HCT116 (cell line): ENCODE measurements at regions not wholly inside any gene's neighbourhood (a gene's known extent, or its start where the extent isn't known, plus 50 kb on each side); places are given as distances from the start of the nearest gene placed in this dataset.

ENCODE experiments used
- ATAC-seq: fragments of 200-7000 bp; cut with Tn5 transposase; 2 replicates; pipeline ENCODE4 v1.9.1; 2020; ENCODE audit warnings: mild to moderate bottlenecking, moderate library complexity
- BruUV-seq: library from RNA; stranded (reverse); fragments of 400-500 nt; replicated peaks from 2 replicates; lab custom pipeline; 2021; lab: Mats Ljungman, UMichigan
- CTCF ChIA-PET: fragments of 300-600 bp; sonication (Branson Sonifier 250); formaldehyde crosslinking; loops from one replicate; lab custom pipeline; 2021; ENCODE audit warnings: antibody characterized with exemption; lab: Charles Lee
- POLR2A ChIA-PET: fragments of 300-600, 350-600 bp; sonication (Branson Sonifier 250); formaldehyde crosslinking; loops from one replicate; lab custom pipeline; 2021; ENCODE audit warnings: antibody characterized with exemption; lab: Charles Lee
- RAD21 ChIA-PET, 2 experiments: fragments of 300-600 bp; sonication (Branson Sonifier 250); formaldehyde crosslinking; loops; one replicate each; lab custom pipeline; 2023; ENCODE audit warnings: low total read pairs in 2 of 2; ENCODE audit not compliant: uncharacterized antibody in 2 of 2, unreplicated experiment in 2 of 2, low non-redundant PET in 1 of 2; lab: Charles Lee
- DNase-seq: peaks from one replicate; pipeline ENCODE4 v3.0.0-alpha.2; 2010; ENCODE audit warnings: low read depth, low spot score
- H2AFZ ChIP-seq: fragments of 200-600 bp; shearing (Covaris generic), sonication (generic); 2 replicates; pipeline ENCODE4 v1.6.1; 2017; ENCODE audit warnings: low read depth, mixed run types, mixed read lengths, antibody characterized with exemption, low read length; ENCODE audit not compliant: poor library complexity, severe bottlenecking
- H3K27ac ChIP-seq: 2 replicates; pipeline ENCODE4 v1.5.1; 2012; ENCODE audit warnings: low read depth, low read length
- H3K27me3 ChIP-seq: fragments of 200-600 bp; sonication (generic); 2 replicates; pipeline ENCODE4 v1.6.1; 2016; ENCODE audit warnings: mixed run types, low read length, mixed read lengths; ENCODE audit not compliant: insufficient read depth
- H3K36me3 ChIP-seq, 2 experiments: fragments of 200-500 bp in 1 of 2; fragments of 200-600 bp in 1 of 2; sonication (Bioruptor generic) in 1 of 2; sonication (generic) in 1 of 2; 2 replicates each; pipeline versions ENCODE4 v1.5.1 to v1.6.1; 2014 to 2016; ENCODE audit warnings: low read length in 2 of 2, inconsistent platforms in 1 of 2, mixed read lengths in 1 of 2, mixed run types in 1 of 2; ENCODE audit not compliant: insufficient read depth in 2 of 2, control insufficient read depth in 1 of 2
- H3K4me1 ChIP-seq, 2 experiments: fragments of 200-600 bp in 1 of 2; sonication (generic) in 1 of 2; 2 replicates each; pipeline versions ENCODE4 v1.5.1 to v1.6.1; 2012 to 2017; ENCODE audit warnings: low read length in 2 of 2, inconsistent platforms in 1 of 2, mild to moderate bottlenecking in 1 of 2, mixed read lengths in 1 of 2, mixed run types in 1 of 2, moderate library complexity in 1 of 2; ENCODE audit not compliant: insufficient read depth in 2 of 2, control insufficient read depth in 1 of 2
- H3K4me2 ChIP-seq: fragments of 200-600 bp; sonication (generic); 2 replicates; pipeline ENCODE4 v1.6.1; 2017; ENCODE audit warnings: mixed run types, low read length, mixed read lengths
- H3K4me3 ChIP-seq, 2 experiments: fragments of 200-600 bp in 1 of 2; sonication (generic) in 1 of 2; replicated peaks in 1 of 2; 2 replicates each; pipeline ENCODE4 v1.5.1; 2011 to 2016; ENCODE audit warnings: low read length in 2 of 2, control low read depth in 1 of 2, low read depth in 1 of 2, mild to moderate bottlenecking in 1 of 2, mixed read lengths in 1 of 2, mixed run types in 1 of 2
- H3K79me2 ChIP-seq: fragments of 200-600 bp; sonication (generic); 2 replicates; pipeline ENCODE4 v1.6.1; 2017; ENCODE audit warnings: mild to moderate bottlenecking, mixed run types, low read length, moderate library complexity, mixed read lengths; ENCODE audit not compliant: insufficient read depth
- H3K9ac ChIP-seq: fragments of 200-600 bp; sonication (generic); 2 replicates; pipeline ENCODE4 v1.6.1; 2016; ENCODE audit warnings: low read length, mixed read lengths
- H3K9me2 ChIP-seq: fragments of 200-600 bp; sonication (generic), shearing (Covaris generic); 2 replicates; pipeline ENCODE4 v1.6.1; 2017; ENCODE audit warnings: mixed run types, mild to moderate bottlenecking, moderate library complexity; ENCODE audit not compliant: insufficient read depth
- H3K9me3 ChIP-seq, 2 experiments: fragments of 200-500 bp in 1 of 2; fragments of 200-600 bp in 1 of 2; sonication (Bioruptor generic) in 1 of 2; sonication (generic) in 1 of 2; 2 replicates each; pipeline ENCODE4 v1.6.1; 2014 to 2017; ENCODE audit warnings: low read length in 2 of 2, mixed read lengths in 2 of 2, inconsistent platforms in 1 of 2, low read depth in 1 of 2, mild to moderate bottlenecking in 1 of 2, mixed run types in 1 of 2, moderate library complexity in 1 of 2; ENCODE audit not compliant: control insufficient read depth in 1 of 2, insufficient read depth in 1 of 2
- H4K20me1 ChIP-seq: fragments of 200-600 bp; sonication (generic), shearing (Covaris generic); 2 replicates; pipeline ENCODE4 v1.6.1; 2017; ENCODE audit warnings: mixed run types, mild to moderate bottlenecking, moderate library complexity; ENCODE audit not compliant: insufficient read depth
- CEBPB ChIP-seq: IDR thresholded peaks from 2 replicates; pipeline ENCODE4 v1.6.1; 2012; ENCODE audit warnings: low read depth
- ELF1 ChIP-seq: IDR thresholded peaks from 2 replicates; pipeline ENCODE4 v1.6.1; 2012; ENCODE audit warnings: low read depth, borderline replicate concordance
- EZH2 ChIP-seq: fragments of 200-600 bp; sonication (generic); IDR thresholded peaks from 2 replicates; pipeline ENCODE4 v1.6.1; 2017; ENCODE audit warnings: antibody characterized with exemption, mixed run types
- FOSL1 ChIP-seq: IDR thresholded peaks from 2 replicates; pipeline ENCODE4 v1.6.1; 2012; ENCODE audit warnings: low read depth
- POLR2A ChIP-seq: IDR thresholded peaks from 2 replicates; pipeline ENCODE4 v1.7.0; 2011; ENCODE audit warnings: borderline replicate concordance; ENCODE audit not compliant: insufficient read depth, insufficient read length; ENCODE audit errors: extremely low read depth
- POLR2AphosphoS5 ChIP-seq: IDR thresholded peaks from 2 replicates; pipeline ENCODE4 v1.6.1; 2011; ENCODE audit warnings: mild to moderate bottlenecking, low read depth, low read length, moderate library complexity
- REST ChIP-seq: IDR thresholded peaks from 2 replicates; pipeline ENCODE4 v1.6.1; 2012; ENCODE audit warnings: low read depth
- SP1 ChIP-seq: IDR thresholded peaks from 2 replicates; pipeline ENCODE4 v1.6.1; 2012; ENCODE audit warnings: low read depth
- TCF7L2 ChIP-seq: IDR thresholded peaks from 2 replicates; pipeline ENCODE4 v1.7.0; 2011; ENCODE audit warnings: borderline replicate concordance, inconsistent platforms; ENCODE audit not compliant: insufficient read depth, insufficient read length; ENCODE audit errors: extremely low read depth
- YY1 ChIP-seq: IDR thresholded peaks from 2 replicates; pipeline ENCODE4 v1.6.1; 2011; ENCODE audit warnings: low read length, low read depth, moderate library complexity, mild to moderate bottlenecking; ENCODE audit not compliant: insufficient replicate concordance; ENCODE audit errors: extremely low read depth
- ZFX ChIP-seq: fragments of 450-650 bp; IDR thresholded peaks from 2 replicates; pipeline ENCODE4 v1.6.1; 2017
- ZNF274 ChIP-seq: fragments of 200-500 bp; sonication (Bioruptor generic); IDR thresholded peaks from 2 replicates; pipeline ENCODE4 v1.6.1; 2014; ENCODE audit warnings: mild to moderate bottlenecking, low read depth, low read length, inconsistent platforms
- intact Hi-C: fragments of 100-400 bp; cut with micrococcal nuclease; formaldehyde crosslinking; loops from 2 replicates; pipeline ENCODE4 v1.10.0; 2022
- TF ChIP-seq, protein P1 (sequence below): IDR thresholded peaks from 2 replicates; pipeline ENCODE4 v1.6.1; 2012
- TF ChIP-seq, protein P2 (sequence below), 3 experiments: fragments of 200-600 bp in 1 of 3; sonication (generic) in 1 of 3; IDR thresholded peaks in 2 of 3; conservative IDR thresholded peaks in 1 of 3; 2 replicates each; pipeline ENCODE4 v1.5.1; 2012 to 2017; ENCODE audit warnings: low read depth in 2 of 3, low read length in 2 of 3, antibody characterized with exemption in 1 of 3, borderline replicate concordance in 1 of 3, control low read depth in 1 of 3, mild to moderate bottlenecking in 1 of 3, mixed read lengths in 1 of 3, mixed run types in 1 of 3, moderate library complexity in 1 of 3; ENCODE audit not compliant: insufficient read depth in 1 of 3

DNA sequence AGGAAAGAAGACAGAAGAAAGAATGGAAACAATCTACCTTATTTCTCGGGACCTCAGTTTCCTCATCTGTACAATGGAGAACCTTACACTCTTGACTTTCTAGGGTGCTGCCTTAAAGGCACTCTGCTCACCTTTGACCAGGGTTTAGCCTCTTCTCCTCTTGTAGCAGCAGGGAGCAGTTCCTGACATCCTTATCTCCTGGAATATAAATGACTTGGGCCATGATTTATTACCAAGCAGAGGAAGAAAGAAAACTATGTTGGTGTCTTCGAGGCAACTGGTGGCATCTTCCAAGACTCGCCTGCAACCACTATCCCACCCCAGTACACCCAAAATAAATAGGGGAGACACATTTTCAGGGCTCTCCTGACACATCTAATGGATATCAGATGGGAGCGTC is 314.2 kb downstream of the BUD13 start:
- CTCF ChIA-PET = no interaction called here
- H2AFZ ChIP-seq = no peak overlapping the region
- no peak overlapping the region for H3K4me2 ChIP-seq
- no peaks in the 10 kb centered on the region for H4K20me1 ChIP-seq
- no peak overlapping the region for H3K27ac ChIP-seq
- H3K4me3 ChIP-seq = no peak overlapping the region
- ATAC-seq (no peak), DNase-seq (no peak)
- no peaks in the 10 kb centered on the region for H3K36me3 ChIP-seq
- no peaks in the 10 kb centered on the region for H3K4me1 ChIP-seq
- no peaks in the 10 kb centered on the region for H3K79me2 ChIP-seq
- no peaks in the 10 kb centered on the region for H3K9me3 ChIP-seq
- H3K9ac ChIP-seq = no peak overlapping the region
- H3K9me2 ChIP-seq = no peaks in the 10 kb centered on the region
- RAD21 ChIA-PET = no interaction called here
- H3K27me3 ChIP-seq = peaks cover 15% of the 10 kb centered on the region
- no peak for TF ChIP-seq POLR2A
- no peak for TF ChIP-seq POLR2AphosphoS5
- no peak for TF ChIP-seq TCF7L2
- TF ChIP-seq ELF1 = no peak
- no peak for TF ChIP-seq ZFX
- intact Hi-C loops = no loop called here
- no TSS peak for BruUV-seq
- POLR2A ChIA-PET = no interaction called here

DNA sequence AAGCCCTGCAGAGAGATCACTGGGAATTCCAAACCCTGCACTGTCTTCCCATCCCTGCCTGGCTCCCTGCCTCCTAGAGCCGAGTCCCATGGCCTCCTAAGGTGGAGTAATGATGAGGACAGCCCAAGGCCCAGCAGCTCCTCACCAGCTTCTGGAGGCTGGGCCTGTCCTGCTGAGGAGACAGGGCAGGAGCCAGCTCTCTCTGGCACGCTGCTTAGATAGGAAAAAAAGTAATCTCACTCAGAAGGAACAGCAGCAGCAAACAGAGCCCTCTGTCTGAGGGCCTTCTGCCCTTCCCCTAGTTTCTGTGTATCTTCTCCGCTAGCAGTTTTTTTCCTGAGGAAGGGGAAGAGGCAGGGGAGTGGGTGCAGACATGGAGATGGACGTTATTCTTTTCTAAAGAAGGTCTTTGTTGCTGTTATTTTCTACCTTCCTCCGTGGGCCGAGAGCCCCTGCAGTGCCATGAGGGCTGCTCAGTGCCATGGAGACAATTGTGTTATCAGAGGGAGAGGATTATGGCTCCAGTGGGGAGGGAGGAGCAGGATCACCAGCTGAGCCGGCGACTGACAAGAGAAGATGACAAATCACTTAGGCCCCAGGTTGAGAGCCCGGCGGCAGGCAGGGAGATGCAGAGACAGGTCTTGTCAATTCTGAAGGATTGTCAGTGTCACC is 315.3 kb downstream of the BUD13 start:
- H3K79me2 ChIP-seq = no peaks in the 10 kb centered on the region
- H3K36me3 ChIP-seq = no peaks in the 10 kb centered on the region
- H3K9me2 ChIP-seq = no peaks in the 10 kb centered on the region
- H3K4me1 ChIP-seq = no peaks in the 10 kb centered on the region
- ChIA-PET POLR2A (no interaction called here), RAD21 (no interaction called here), CTCF (interaction anchor here (0.8 kb wide), 1 partner anchor 42 kb away, joined by 4 read pairs; no protein-coding TSS in a partner anchor)
- no peak overlapping the region for H3K4me3 ChIP-seq
- no peaks in the 10 kb centered on the region for H3K9me3 ChIP-seq
- intact Hi-C loops = no loop called here
- no TSS peak for BruUV-seq
- H3K9ac ChIP-seq = no peak overlapping the region
- no peak overlapping the region for H3K27ac ChIP-seq
- peaks cover 7% of the 10 kb centered on the region for H3K27me3 ChIP-seq
- ATAC-seq (no peak), DNase-seq (no peak)
- H4K20me1 ChIP-seq = no peaks in the 10 kb centered on the region
- H2AFZ ChIP-seq = no peak overlapping the region
- H3K4me2 ChIP-seq = no peak overlapping the region
- TF ChIP-seq TCF7L2 = no peak
- no peak for TF ChIP-seq ZFX
- TF ChIP-seq EZH2 = no peak
- no peak for TF ChIP-seq YY1
- TF ChIP-seq, protein P1, sequence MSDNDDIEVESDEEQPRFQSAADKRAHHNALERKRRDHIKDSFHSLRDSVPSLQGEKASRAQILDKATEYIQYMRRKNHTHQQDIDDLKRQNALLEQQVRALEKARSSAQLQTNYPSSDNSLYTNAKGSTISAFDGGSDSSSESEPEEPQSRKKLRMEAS = no peak
- TF ChIP-seq ELF1 = no peak
- no peak for TF ChIP-seq FOSL1
- no peak for TF ChIP-seq ZNF274
- no peak for TF ChIP-seq CEBPB
- TF ChIP-seq SP1 = no peak
- TF ChIP-seq REST = no peak
- TF ChIP-seq, protein P2, sequence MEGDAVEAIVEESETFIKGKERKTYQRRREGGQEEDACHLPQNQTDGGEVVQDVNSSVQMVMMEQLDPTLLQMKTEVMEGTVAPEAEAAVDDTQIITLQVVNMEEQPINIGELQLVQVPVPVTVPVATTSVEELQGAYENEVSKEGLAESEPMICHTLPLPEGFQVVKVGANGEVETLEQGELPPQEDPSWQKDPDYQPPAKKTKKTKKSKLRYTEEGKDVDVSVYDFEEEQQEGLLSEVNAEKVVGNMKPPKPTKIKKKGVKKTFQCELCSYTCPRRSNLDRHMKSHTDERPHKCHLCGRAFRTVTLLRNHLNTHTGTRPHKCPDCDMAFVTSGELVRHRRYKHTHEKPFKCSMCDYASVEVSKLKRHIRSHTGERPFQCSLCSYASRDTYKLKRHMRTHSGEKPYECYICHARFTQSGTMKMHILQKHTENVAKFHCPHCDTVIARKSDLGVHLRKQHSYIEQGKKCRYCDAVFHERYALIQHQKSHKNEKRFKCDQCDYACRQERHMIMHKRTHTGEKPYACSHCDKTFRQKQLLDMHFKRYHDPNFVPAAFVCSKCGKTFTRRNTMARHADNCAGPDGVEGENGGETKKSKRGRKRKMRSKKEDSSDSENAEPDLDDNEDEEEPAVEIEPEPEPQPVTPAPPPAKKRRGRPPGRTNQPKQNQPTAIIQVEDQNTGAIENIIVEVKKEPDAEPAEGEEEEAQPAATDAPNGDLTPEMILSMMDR (IDR thresholded peaks at IDR 0.05 in 2 of 3, conservative IDR thresholded peaks at IDR 0.05 in 1 of 3; ENCODE audit: borderline replicate concordance in 1 of 3, insufficient read depth in 1 of 3, low read depth in 2 of 3, low read length in 2 of 3) = no peak
- TF ChIP-seq POLR2A = no peak
